IMR-90 (cell line): ENCODE measurements at regions not wholly inside any gene's neighbourhood (a gene's known extent, or its start where the extent isn't known, plus 50 kb on each side); places are given as distances from the start of the nearest gene placed in this dataset.

Source experiments
- ATAC-seq: fragments of 200-7000 bp; cut with Tn5 transposase; 2 replicates; pipeline ENCODE4 v1.9.1; 2020; ENCODE audit warnings: low read depth, mild to moderate bottlenecking, moderate library complexity
- BruUV-seq: library from RNA; stranded (reverse); fragments of 400-500 nt; replicated peaks from 2 replicates; lab custom pipeline; 2021; lab: Mats Ljungman, UMichigan
- CTCF ChIA-PET: fragments of 300-600 bp; formaldehyde crosslinking; extraction: SDS; loops from one replicate; lab custom pipeline; 2021; ENCODE audit warnings: antibody characterized with exemption; lab: Yijun Ruan, JAX
- POLR2A ChIA-PET: fragments of 300-600 bp; sonication (Branson Sonifier 250); formaldehyde crosslinking; loops from one replicate; lab custom pipeline; 2022; ENCODE audit warnings: antibody characterized with exemption; ENCODE audit not compliant: unreplicated experiment; lab: Charles Lee
- DNase-seq: peaks from one replicate; pipeline ENCODE4 v3.0.0; 2013
- H2AFZ ChIP-seq: replicated peaks from 2 replicates; pipeline ENCODE3; 2013; ENCODE audit warnings: low read length, mild to moderate bottlenecking; ENCODE audit not compliant: poor library complexity
- H2AK5ac ChIP-seq: 2 replicates; pipeline ENCODE4 v1.6.1; 2013; ENCODE audit warnings: low read depth, low read length, inconsistent platforms
- H2AK9ac ChIP-seq: replicated peaks from 2 replicates; pipeline ENCODE3; 2013; ENCODE audit warnings: mild to moderate bottlenecking, low read depth, low read length, moderate library complexity; ENCODE audit not compliant: poor library complexity
- H2BK120ac ChIP-seq: 2 replicates; pipeline ENCODE4 v1.6.1; 2013; ENCODE audit warnings: low read depth, low read length, inconsistent platforms
- H2BK15ac ChIP-seq: 3 replicates; pipeline ENCODE4 v1.6.1; 2013; ENCODE audit warnings: low read depth, low read length, inconsistent platforms
- H2BK20ac ChIP-seq: 2 replicates; pipeline ENCODE4 v1.6.1; 2013; ENCODE audit warnings: low read depth, mild to moderate bottlenecking, inconsistent platforms, low read length, moderate library complexity
- H2BK5ac ChIP-seq: 2 replicates; pipeline ENCODE4 v1.6.1; 2013; ENCODE audit warnings: mild to moderate bottlenecking, low read depth, low read length, inconsistent platforms; ENCODE audit not compliant: poor library complexity, severe bottlenecking
- H3K14ac ChIP-seq: replicated peaks from 2 replicates; pipeline ENCODE4 v1.6.1; 2013; ENCODE audit warnings: low read depth, low read length, inconsistent platforms
- H3K18ac ChIP-seq: 2 replicates; pipeline ENCODE4 v1.6.1; 2013; ENCODE audit warnings: low read depth, low read length, control low read depth
- H3K23ac ChIP-seq: 2 replicates; pipeline ENCODE4 v1.6.1; 2013; ENCODE audit warnings: low read depth, low read length, inconsistent platforms
- H3K27ac ChIP-seq: 2 replicates; pipeline ENCODE4 v1.5.1; 2013; ENCODE audit warnings: mild to moderate bottlenecking, control low read depth, low read length; ENCODE audit not compliant: insufficient read depth
- H3K27me3 ChIP-seq: 2 replicates; pipeline ENCODE4 v1.6.1; 2013; ENCODE audit warnings: low read length; ENCODE audit not compliant: control insufficient read depth, insufficient read depth
- H3K36me3 ChIP-seq: 2 replicates; pipeline ENCODE4 v1.6.1; 2013; ENCODE audit warnings: low read length, mixed read lengths; ENCODE audit not compliant: control insufficient read depth, insufficient read depth
- H3K4ac ChIP-seq: 2 replicates; pipeline ENCODE4 v1.6.1; 2013; ENCODE audit warnings: low read depth, low read length, inconsistent platforms
- H3K4me1 ChIP-seq: 2 replicates; pipeline ENCODE4 v1.6.1; 2013; ENCODE audit warnings: low read length, mixed read lengths; ENCODE audit not compliant: control insufficient read depth, insufficient read depth
- H3K4me2 ChIP-seq: 2 replicates; pipeline ENCODE4 v1.6.1; 2013; ENCODE audit warnings: low read depth, mild to moderate bottlenecking, control low read depth, low read length, moderate library complexity
- H3K4me3 ChIP-seq: 2 replicates; pipeline ENCODE4 v1.5.1; 2013; ENCODE audit warnings: low read depth, mild to moderate bottlenecking, control low read depth, low read length, moderate library complexity; ENCODE audit not compliant: insufficient read depth
- H3K56ac ChIP-seq: 2 replicates; pipeline ENCODE4 v1.6.1; 2013; ENCODE audit warnings: low read length, inconsistent platforms; ENCODE audit not compliant: insufficient read depth; ENCODE audit errors: extremely low read depth
- H3K79me1 ChIP-seq, 2 experiments: 2 replicates each; pipeline ENCODE4 v1.6.1; 2013; ENCODE audit warnings: low read length in 2 of 2, inconsistent platforms in 1 of 2, low read depth in 1 of 2
- H3K9ac ChIP-seq: 2 replicates; pipeline ENCODE4 v1.6.1; 2013; ENCODE audit warnings: low read depth, low read length, control low read depth
- H3K9me1 ChIP-seq: 2 replicates; pipeline ENCODE4 v1.6.1; 2013; ENCODE audit warnings: low read length, inconsistent platforms; ENCODE audit not compliant: insufficient read depth
- H3K9me3 ChIP-seq: 2 replicates; pipeline ENCODE4 v1.6.1; 2013; ENCODE audit warnings: low read length; ENCODE audit not compliant: control insufficient read depth, insufficient read depth
- H4K20me1 ChIP-seq: 2 replicates; pipeline ENCODE4 v1.6.1; 2013; ENCODE audit warnings: low read length, inconsistent platforms; ENCODE audit not compliant: insufficient read depth
- H4K5ac ChIP-seq: 2 replicates; pipeline ENCODE4 v1.6.1; 2013; ENCODE audit warnings: mild to moderate bottlenecking, low read depth, low read length, control low read depth
- H4K8ac ChIP-seq, 2 experiments: 2 replicates each; pipeline ENCODE4 v1.6.1; 2013; ENCODE audit warnings: low read depth in 2 of 2, low read length in 2 of 2, control low read depth in 1 of 2, inconsistent platforms in 1 of 2
- H4K91ac ChIP-seq: 2 replicates; pipeline ENCODE4 v1.6.1; 2013; ENCODE audit warnings: low read depth, low read length, inconsistent platforms; ENCODE audit not compliant: insufficient read depth
- BHLHE40 ChIP-seq: fragments of 150-350 bp; IDR thresholded peaks from 2 replicates; pipeline ENCODE4 v1.6.1; 2016; ENCODE audit warnings: mild to moderate bottlenecking, low read depth, low read length
- CEBPB ChIP-seq: IDR thresholded peaks from 2 replicates; pipeline ENCODE4 v1.6.1; 2012; ENCODE audit warnings: low read depth, low read length, improper control_type of control experiment
- CHD1 ChIP-seq: IDR thresholded peaks from 2 replicates; pipeline ENCODE4 v1.6.1; 2012; ENCODE audit warnings: low read depth, low read length, improper control_type of control experiment
- FOS ChIP-seq: fragments of 150-350 bp; IDR thresholded peaks from 2 replicates; pipeline ENCODE4 v1.6.1; 2016; ENCODE audit warnings: low read depth, low read length
- MAFK ChIP-seq: IDR thresholded peaks from 2 replicates; pipeline ENCODE4 v1.6.1; 2012; ENCODE audit warnings: low read depth, low read length, improper control_type of control experiment
- MAZ ChIP-seq: IDR thresholded peaks from 2 replicates; pipeline ENCODE4 v1.6.1; 2012; ENCODE audit warnings: low read depth, mild to moderate bottlenecking, low read length, improper control_type of control experiment, moderate library complexity, borderline replicate concordance
- MXI1 ChIP-seq: IDR thresholded peaks from 2 replicates; pipeline ENCODE4 v1.6.1; 2012; ENCODE audit warnings: low read depth, mild to moderate bottlenecking, low read length, moderate library complexity, borderline replicate concordance
- NFE2L2 ChIP-seq: fragments of 150-350 bp; IDR thresholded peaks from 2 replicates; pipeline ENCODE4 v1.6.1; 2016; ENCODE audit warnings: low read depth, mild to moderate bottlenecking, low read length
- POLR2A ChIP-seq: IDR thresholded peaks from 2 replicates; pipeline ENCODE4 v1.6.1; 2012; ENCODE audit warnings: mild to moderate bottlenecking, low read depth, low read length
- RAD21 ChIP-seq: IDR thresholded peaks from 2 replicates; pipeline ENCODE4 v1.6.1; 2012; ENCODE audit warnings: low read length, improper control_type of control experiment
- RCOR1 ChIP-seq: IDR thresholded peaks from 2 replicates; pipeline ENCODE4 v1.6.1; 2012; ENCODE audit warnings: mild to moderate bottlenecking, low read length, improper control_type of control experiment; ENCODE audit not compliant: insufficient replicate concordance
- SMC3 ChIP-seq: fragments of 150-350 bp; IDR thresholded peaks from 2 replicates; pipeline ENCODE4 v1.6.1; 2016; ENCODE audit warnings: low read depth, mild to moderate bottlenecking, antibody characterized with exemption, low read length, moderate library complexity
- dilution Hi-C: fragments of 300-500 bp; cut with HindIII; formaldehyde crosslinking; loops from one replicate; pipeline ENCODE4 v1.14.3; 2018; ENCODE audit warnings: low sequenced_read_pairs; ENCODE audit not compliant: unreplicated experiment
- in situ Hi-C: fragments of 300-500 bp; cut with MboI; formaldehyde crosslinking; loops from 3 replicates; pipeline ENCODE4 v1.14.3; 2019; ENCODE audit warnings: low sequenced_read_pairs, inconsistent platforms, mixed read lengths
- intact Hi-C: fragments of 100-400 bp; cut with micrococcal nuclease; formaldehyde crosslinking; loops from 2 replicates; pipeline ENCODE4 v1.10.0; 2022
- TF ChIP-seq, protein P1 (sequence below): fragments of 150-350 bp; IDR thresholded peaks from 2 replicates; pipeline ENCODE4 v1.6.1; 2017; ENCODE audit warnings: mild to moderate bottlenecking, antibody characterized with exemption, low read length, low read depth
- TF ChIP-seq, protein P2 (sequence below): conservative IDR thresholded peaks from 2 replicates; pipeline ENCODE4 v1.5.1; 2012; ENCODE audit warnings: mild to moderate bottlenecking, low read depth, low read length, improper control_type of control experiment
- TF ChIP-seq, protein P3 (sequence below): fragments of 150-350 bp; IDR thresholded peaks from 2 replicates; pipeline ENCODE4 v1.6.1; 2016; ENCODE audit warnings: low read depth, mild to moderate bottlenecking, low read length, moderate library complexity, borderline replicate concordance

DNA sequence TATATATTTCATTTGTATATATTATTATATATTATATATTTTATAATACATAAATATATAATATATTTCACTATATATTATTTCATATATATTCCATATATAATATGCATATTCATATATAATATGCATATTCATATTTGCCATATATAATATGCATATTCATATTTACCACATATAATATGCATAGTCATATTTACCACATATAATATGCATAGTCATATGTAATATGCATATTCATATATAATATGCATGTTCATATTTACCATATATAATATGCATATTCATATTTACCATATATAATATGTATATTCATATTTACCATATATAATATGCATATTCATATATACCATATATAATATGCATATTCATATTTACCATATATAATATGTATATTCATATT lies 51.2 kb upstream of the GATA2 start:
- Histone ChIP-seq H3K79me1 (no peaks in the 10 kb centered on the region), H3K18ac (no peak overlapping the region), H2BK20ac (no peak overlapping the region), H3K23ac (no peak overlapping the region), H3K4ac (no peak overlapping the region), H2BK120ac (no peak overlapping the region), H3K14ac (no peak overlapping the region), H3K4me1 (peaks cover 17% of the 10 kb centered on the region), H2BK15ac (no peak overlapping the region), H2AK5ac (no peak overlapping the region), H2BK5ac (no peak overlapping the region), H4K5ac (no peak overlapping the region), H3K4me2 (no peak overlapping the region), H3K9me1 (peaks cover 19% of the 10 kb centered on the region), H3K56ac (no peak overlapping the region), H2AK9ac (no peak overlapping the region), H3K36me3 (no peaks in the 10 kb centered on the region), H3K9ac (no peak overlapping the region), H4K8ac (no peak overlapping the region), H4K91ac (no peak overlapping the region), H3K9me3 (peaks cover 10% of the 10 kb centered on the region), H3K27ac (no peak overlapping the region), H2AFZ (no peak overlapping the region), H3K27me3 (peaks cover 12% of the 10 kb centered on the region), H3K4me3 (no peak overlapping the region), H4K20me1 (no peaks in the 10 kb centered on the region)
- TF ChIP-seq CEBPB (no peak), CHD1 (no peak), NFE2L2 (no peak), RAD21 (no peak), FOS (no peak), MXI1 (no peak), POLR2A (no peak), MAFK (no peak), RCOR1 (no peak), SMC3 (no peak), MAZ (no peak), BHLHE40 (no peak)
- TF ChIP-seq, protein P1, sequence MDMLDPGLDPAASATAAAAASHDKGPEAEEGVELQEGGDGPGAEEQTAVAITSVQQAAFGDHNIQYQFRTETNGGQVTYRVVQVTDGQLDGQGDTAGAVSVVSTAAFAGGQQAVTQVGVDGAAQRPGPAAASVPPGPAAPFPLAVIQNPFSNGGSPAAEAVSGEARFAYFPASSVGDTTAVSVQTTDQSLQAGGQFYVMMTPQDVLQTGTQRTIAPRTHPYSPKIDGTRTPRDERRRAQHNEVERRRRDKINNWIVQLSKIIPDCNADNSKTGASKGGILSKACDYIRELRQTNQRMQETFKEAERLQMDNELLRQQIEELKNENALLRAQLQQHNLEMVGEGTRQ, result no peak
- TF ChIP-seq, protein P2, sequence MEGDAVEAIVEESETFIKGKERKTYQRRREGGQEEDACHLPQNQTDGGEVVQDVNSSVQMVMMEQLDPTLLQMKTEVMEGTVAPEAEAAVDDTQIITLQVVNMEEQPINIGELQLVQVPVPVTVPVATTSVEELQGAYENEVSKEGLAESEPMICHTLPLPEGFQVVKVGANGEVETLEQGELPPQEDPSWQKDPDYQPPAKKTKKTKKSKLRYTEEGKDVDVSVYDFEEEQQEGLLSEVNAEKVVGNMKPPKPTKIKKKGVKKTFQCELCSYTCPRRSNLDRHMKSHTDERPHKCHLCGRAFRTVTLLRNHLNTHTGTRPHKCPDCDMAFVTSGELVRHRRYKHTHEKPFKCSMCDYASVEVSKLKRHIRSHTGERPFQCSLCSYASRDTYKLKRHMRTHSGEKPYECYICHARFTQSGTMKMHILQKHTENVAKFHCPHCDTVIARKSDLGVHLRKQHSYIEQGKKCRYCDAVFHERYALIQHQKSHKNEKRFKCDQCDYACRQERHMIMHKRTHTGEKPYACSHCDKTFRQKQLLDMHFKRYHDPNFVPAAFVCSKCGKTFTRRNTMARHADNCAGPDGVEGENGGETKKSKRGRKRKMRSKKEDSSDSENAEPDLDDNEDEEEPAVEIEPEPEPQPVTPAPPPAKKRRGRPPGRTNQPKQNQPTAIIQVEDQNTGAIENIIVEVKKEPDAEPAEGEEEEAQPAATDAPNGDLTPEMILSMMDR, result no peak
- TF ChIP-seq, protein P3, sequence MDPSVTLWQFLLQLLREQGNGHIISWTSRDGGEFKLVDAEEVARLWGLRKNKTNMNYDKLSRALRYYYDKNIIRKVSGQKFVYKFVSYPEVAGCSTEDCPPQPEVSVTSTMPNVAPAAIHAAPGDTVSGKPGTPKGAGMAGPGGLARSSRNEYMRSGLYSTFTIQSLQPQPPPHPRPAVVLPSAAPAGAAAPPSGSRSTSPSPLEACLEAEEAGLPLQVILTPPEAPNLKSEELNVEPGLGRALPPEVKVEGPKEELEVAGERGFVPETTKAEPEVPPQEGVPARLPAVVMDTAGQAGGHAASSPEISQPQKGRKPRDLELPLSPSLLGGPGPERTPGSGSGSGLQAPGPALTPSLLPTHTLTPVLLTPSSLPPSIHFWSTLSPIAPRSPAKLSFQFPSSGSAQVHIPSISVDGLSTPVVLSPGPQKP, result no peak
- intact Hi-C loops, result no loop called here
- ATAC-seq (no peak), DNase-seq (no peak)
- BruUV-seq, result no TSS peak
- dilution Hi-C loops, result no loop called here
- in situ Hi-C loops, result no loop called here
- CTCF ChIA-PET, result no interaction called here
- POLR2A ChIA-PET, result no interaction called here
